Parathyroid adenoma (tissue), 2 donors: ENCODE measurements at regions not wholly inside any gene's neighbourhood (a gene's known extent, or its start where the extent isn't known, plus 50 kb on each side); places are given as distances from the start of the nearest gene placed in this dataset.

Experiments used
- H2AFZ ChIP-seq: fragments of 300-600 bp; sonication (generic); one replicate; pipeline ENCODE4 v1.7.0; 2017; ENCODE audit warnings: antibody characterized with exemption, mild to moderate bottlenecking
- H3K27ac ChIP-seq: fragments of 300-600 bp; sonication (generic); one replicate; pipeline ENCODE4 v1.7.0; 2017
- H3K27me3 ChIP-seq: fragments of 300-600 bp; sonication (generic); one replicate; pipeline ENCODE4 v1.7.0; 2017; ENCODE audit warnings: low read length; ENCODE audit not compliant: control insufficient read depth, insufficient read depth
- H3K36me3 ChIP-seq: fragments of 300-600 bp; sonication (generic); one replicate; pipeline ENCODE4 v1.7.0; 2017; ENCODE audit warnings: low read length; ENCODE audit not compliant: control insufficient read depth, insufficient read depth
- H3K4me1 ChIP-seq: fragments of 300-600 bp; sonication (generic); one replicate; pipeline ENCODE4 v1.7.0; 2017; ENCODE audit warnings: control low read depth
- H3K4me2 ChIP-seq: fragments of 300-600 bp; sonication (generic); one replicate; pipeline ENCODE4 v1.7.0; 2017; ENCODE audit warnings: low read length
- H3K4me3 ChIP-seq: fragments of 300-600 bp; sonication (generic); one replicate; pipeline ENCODE4 v1.7.0; 2017; ENCODE audit warnings: low read depth, low read length
- H3K79me2 ChIP-seq: fragments of 300-600 bp; sonication (generic); one replicate; pipeline ENCODE4 v1.7.0; 2017; ENCODE audit warnings: control low read depth
- H3K9ac ChIP-seq: fragments of 300-600 bp; sonication (generic); one replicate; pipeline ENCODE4 v1.7.0; 2017; ENCODE audit warnings: mild to moderate bottlenecking
- H3K9me3 ChIP-seq: fragments of 300-600 bp; sonication (generic); one replicate; pipeline ENCODE4 v1.7.0; 2017; ENCODE audit warnings: low read length; ENCODE audit not compliant: control insufficient read depth
- TF ChIP-seq, protein P1 (sequence below): fragments of 300-600 bp; sonication (generic); IDR thresholded peaks from one replicate; pipeline ENCODE4 v1.7.0; 2017; ENCODE audit warnings: antibody characterized with exemption, mild to moderate bottlenecking
- donor health status: primary hyperparathyroidism.

DNA sequence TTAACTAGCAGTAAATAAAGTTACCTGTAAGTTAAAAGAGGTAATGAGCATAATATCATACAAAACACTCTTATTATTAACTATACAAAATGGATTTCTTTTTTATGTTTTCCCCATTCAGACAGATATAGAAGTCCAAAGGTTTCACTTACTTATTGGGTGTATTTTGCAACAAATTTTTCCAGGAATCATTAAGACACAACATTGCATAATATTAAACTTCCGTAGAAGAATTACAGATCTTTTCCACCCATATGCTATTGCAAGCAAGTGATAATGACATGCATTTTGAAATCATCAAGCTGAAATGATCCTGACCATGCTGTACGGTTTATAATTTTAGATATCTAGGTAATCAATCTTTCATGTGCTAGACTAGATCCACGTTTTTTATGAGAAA, 957.0 kb downstream of the NCAM2 start:
- Histone ChIP-seq H3K27ac (no peak overlapping the region), H3K9ac (no peak overlapping the region), H3K27me3 (no peaks in the 10 kb centered on the region), H3K9me3 (no peaks in the 10 kb centered on the region), H3K4me1 (no peaks in the 10 kb centered on the region), H2AFZ (no peak overlapping the region), H3K4me3 (no peak overlapping the region), H3K4me2 (no peak overlapping the region), H3K36me3 (no peaks in the 10 kb centered on the region), H3K79me2 (no peaks in the 10 kb centered on the region)
- TF ChIP-seq, protein P1, sequence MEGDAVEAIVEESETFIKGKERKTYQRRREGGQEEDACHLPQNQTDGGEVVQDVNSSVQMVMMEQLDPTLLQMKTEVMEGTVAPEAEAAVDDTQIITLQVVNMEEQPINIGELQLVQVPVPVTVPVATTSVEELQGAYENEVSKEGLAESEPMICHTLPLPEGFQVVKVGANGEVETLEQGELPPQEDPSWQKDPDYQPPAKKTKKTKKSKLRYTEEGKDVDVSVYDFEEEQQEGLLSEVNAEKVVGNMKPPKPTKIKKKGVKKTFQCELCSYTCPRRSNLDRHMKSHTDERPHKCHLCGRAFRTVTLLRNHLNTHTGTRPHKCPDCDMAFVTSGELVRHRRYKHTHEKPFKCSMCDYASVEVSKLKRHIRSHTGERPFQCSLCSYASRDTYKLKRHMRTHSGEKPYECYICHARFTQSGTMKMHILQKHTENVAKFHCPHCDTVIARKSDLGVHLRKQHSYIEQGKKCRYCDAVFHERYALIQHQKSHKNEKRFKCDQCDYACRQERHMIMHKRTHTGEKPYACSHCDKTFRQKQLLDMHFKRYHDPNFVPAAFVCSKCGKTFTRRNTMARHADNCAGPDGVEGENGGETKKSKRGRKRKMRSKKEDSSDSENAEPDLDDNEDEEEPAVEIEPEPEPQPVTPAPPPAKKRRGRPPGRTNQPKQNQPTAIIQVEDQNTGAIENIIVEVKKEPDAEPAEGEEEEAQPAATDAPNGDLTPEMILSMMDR, result no peak

DNA sequence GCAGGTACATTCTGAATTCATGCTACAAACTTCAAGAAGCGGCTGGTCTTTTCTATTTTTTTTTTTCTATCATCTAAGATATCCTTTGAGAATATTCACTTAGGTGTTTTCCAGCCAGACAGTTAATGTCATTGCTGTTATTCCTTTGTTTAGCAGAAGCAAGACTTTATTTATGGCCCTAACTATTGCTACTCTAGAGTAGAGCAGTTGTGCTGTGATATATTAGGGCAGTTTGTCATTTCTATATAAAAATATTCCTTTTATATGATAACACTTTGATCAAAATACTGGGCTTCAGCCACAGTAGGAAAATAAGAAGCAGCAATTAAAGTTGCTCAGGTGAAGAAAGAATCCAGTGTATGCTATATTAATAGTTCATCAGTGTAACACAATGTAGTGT, 959.3 kb downstream of the NCAM2 start:
- H3K27ac ChIP-seq, result no peak overlapping the region
- no peaks in the 10 kb centered on the region for H3K4me1 ChIP-seq
- no peak overlapping the region for H3K4me2 ChIP-seq
- H3K36me3 ChIP-seq, result no peaks in the 10 kb centered on the region
- H3K9me3 ChIP-seq, result no peaks in the 10 kb centered on the region
- no peaks in the 10 kb centered on the region for H3K27me3 ChIP-seq
- H3K4me3 ChIP-seq, result no peak overlapping the region
- TF ChIP-seq, protein P1, result no peak
- no peak overlapping the region for H3K9ac ChIP-seq
- H3K79me2 ChIP-seq, result no peaks in the 10 kb centered on the region
- no peak overlapping the region for H2AFZ ChIP-seq

- no peak overlapping the region for H3K4me2 ChIP-seq
Measured at GRCh38 chr21:21963911-21964310, 965.7 kb downstream of the NCAM2 start.

DNA sequence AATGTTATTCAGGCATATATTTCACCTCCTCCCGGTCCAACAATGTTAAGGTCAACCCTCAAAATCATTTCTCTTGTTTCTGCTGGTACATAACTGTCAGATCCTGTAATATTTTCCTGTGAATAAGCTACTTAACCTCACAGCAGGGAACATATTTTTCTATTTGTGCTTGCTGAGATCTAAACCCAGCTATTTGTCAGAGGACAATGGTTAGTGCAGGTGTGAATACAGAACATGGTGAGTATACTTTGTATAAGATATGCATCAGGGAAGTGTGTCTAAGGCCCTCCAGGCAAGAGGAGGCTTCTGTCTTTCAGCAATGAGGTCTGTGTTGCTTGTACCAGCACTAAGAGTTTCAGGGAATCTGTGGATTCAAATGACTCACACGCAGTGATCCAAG, 970.6 kb downstream of the NCAM2 start:
- H3K27me3 ChIP-seq, result no peaks in the 10 kb centered on the region
- H3K36me3 ChIP-seq, result no peaks in the 10 kb centered on the region
- TF ChIP-seq, protein P1, result no peak
- no peak overlapping the region for H3K4me3 ChIP-seq
- no peak overlapping the region for H2AFZ ChIP-seq
- H3K9ac ChIP-seq, result no peak overlapping the region
- H3K79me2 ChIP-seq, result no peaks in the 10 kb centered on the region
- H3K4me2 ChIP-seq, result no peak overlapping the region
- no peaks in the 10 kb centered on the region for H3K4me1 ChIP-seq
- H3K27ac ChIP-seq, result no peak overlapping the region
- H3K9me3 ChIP-seq, result no peaks in the 10 kb centered on the region

More at GRCh38 chr21:21963911-21964310, 965.7 kb downstream of the NCAM2 start:
- TF ChIP-seq, protein P1, result no peak
- Histone ChIP-seq H3K79me2 (no peaks in the 10 kb centered on the region), H3K27me3 (no peaks in the 10 kb centered on the region), H3K36me3 (no peaks in the 10 kb centered on the region), H3K4me3 (no peak overlapping the region), H3K4me1 (no peaks in the 10 kb centered on the region), H2AFZ (no peak overlapping the region), H3K27ac (no peak overlapping the region), H3K9ac (no peak overlapping the region), H3K9me3 (no peaks in the 10 kb centered on the region)

DNA sequence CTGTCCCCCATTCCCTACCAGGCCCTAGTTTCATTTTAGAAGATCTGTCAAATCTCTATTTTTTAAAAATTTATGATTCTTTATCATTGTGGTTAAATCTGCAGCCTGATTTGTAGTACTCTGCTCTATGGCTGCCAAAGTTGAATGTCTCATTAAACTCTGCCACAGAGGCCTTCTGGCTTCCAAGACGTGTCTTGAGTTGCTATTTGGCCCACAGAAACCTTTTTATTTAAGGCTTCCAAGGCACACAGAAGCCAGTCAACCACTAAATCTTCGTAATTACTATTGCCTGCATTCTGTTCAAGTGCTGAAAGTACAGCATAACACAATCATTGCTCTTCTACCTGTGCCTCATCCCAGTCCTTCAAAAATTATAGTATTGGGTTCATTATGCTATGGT, 971.0 kb downstream of the NCAM2 start:
- Histone ChIP-seq H3K9ac (no peak overlapping the region), H3K79me2 (no peaks in the 10 kb centered on the region), H3K27ac (no peak overlapping the region), H3K36me3 (no peaks in the 10 kb centered on the region), H3K27me3 (no peaks in the 10 kb centered on the region), H3K4me3 (no peak overlapping the region), H2AFZ (no peak overlapping the region), H3K4me2 (no peak overlapping the region), H3K9me3 (no peaks in the 10 kb centered on the region), H3K4me1 (no peaks in the 10 kb centered on the region)
- TF ChIP-seq, protein P1, result no peak
